ENCODE measurements at regions not wholly inside any gene's neighbourhood (a gene's known extent, or its start where the extent isn't known, plus 50 kb on each side); places are given as distances from the start of the nearest gene placed in this dataset.

DNA sequence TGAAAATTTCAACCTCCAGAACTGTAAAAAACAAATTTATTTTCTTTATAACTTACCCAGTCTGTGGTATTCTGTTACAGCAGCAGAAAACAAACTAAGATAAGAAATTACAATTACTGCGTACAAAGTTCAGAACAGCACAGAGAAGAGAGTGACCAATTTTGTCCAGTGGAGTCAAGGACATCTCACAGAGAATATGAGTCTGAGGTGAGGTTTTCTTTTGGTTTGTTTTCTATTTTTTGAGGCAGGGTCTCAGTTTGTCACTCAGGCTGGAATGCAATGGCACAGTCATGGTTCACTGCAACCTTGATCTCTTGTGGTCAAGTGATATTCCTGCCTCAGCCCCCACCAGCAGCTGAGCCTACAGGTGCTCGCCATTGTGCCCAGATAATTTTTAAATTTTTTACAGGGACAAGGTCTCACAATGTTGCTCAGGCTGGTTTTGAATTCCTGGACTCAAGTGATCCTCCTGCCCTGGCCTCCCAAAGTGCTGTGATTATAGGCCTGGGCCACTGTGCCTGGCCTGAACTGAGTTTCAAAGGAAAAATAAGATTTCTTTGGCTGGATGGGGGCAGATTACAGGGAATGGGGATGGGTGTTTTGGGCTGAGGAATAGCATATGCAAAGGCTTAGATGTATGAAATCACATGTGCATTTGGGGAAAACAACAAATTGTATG is 201.1 kb upstream of the USP24 start:
- Mint-ChIP-seq H3K27me3 (no peaks in the 10 kb centered on the region), H3K4me3 (no peak overlapping the region), H3K36me3 (peaks cover 6% of the 10 kb centered on the region), H3K27ac (no peak overlapping the region), H3K9me3 (peaks cover 28% of the 10 kb centered on the region), H3K4me1 (ENCODE audit: unreplicated experiment) (peaks cover 33% of the 10 kb centered on the region)
- TF ChIP-seq, protein P1, sequence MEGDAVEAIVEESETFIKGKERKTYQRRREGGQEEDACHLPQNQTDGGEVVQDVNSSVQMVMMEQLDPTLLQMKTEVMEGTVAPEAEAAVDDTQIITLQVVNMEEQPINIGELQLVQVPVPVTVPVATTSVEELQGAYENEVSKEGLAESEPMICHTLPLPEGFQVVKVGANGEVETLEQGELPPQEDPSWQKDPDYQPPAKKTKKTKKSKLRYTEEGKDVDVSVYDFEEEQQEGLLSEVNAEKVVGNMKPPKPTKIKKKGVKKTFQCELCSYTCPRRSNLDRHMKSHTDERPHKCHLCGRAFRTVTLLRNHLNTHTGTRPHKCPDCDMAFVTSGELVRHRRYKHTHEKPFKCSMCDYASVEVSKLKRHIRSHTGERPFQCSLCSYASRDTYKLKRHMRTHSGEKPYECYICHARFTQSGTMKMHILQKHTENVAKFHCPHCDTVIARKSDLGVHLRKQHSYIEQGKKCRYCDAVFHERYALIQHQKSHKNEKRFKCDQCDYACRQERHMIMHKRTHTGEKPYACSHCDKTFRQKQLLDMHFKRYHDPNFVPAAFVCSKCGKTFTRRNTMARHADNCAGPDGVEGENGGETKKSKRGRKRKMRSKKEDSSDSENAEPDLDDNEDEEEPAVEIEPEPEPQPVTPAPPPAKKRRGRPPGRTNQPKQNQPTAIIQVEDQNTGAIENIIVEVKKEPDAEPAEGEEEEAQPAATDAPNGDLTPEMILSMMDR (conservative IDR thresholded peaks at IDR 0.05) = no peak
- DNase-seq (ENCODE audit: extremely low spot score, unreplicated experiment) = no peak

GRCh38 chr1:55413286-55413685 is 198.1 kb upstream of the USP24 start:
- Mint-ChIP-seq H3K36me3 (peaks cover 6% of the 10 kb centered on the region), H3K27me3 (no peaks in the 10 kb centered on the region), H3K4me3 (no peak overlapping the region), H3K27ac (no peak overlapping the region), H3K4me1 (ENCODE audit: unreplicated experiment) (peaks cover 11% of the 10 kb centered on the region), H3K9me3 (peaks cover 32% of the 10 kb centered on the region)
- TF ChIP-seq, protein P1 (conservative IDR thresholded peaks at IDR 0.05) = no peak
- no peak for DNase-seq (ENCODE audit: extremely low spot score, unreplicated experiment)

GRCh38 chr1:55412060-55412459 is 196.9 kb upstream of the USP24 start:
- DNase-seq (ENCODE audit: extremely low spot score, unreplicated experiment) = no peak
- peaks cover 11% of the 10 kb centered on the region for H3K4me1 Mint-ChIP-seq (ENCODE audit: unreplicated experiment)
- no peak overlapping the region for H3K27ac Mint-ChIP-seq
- H3K4me3 Mint-ChIP-seq = no peak overlapping the region
- peaks cover 32% of the 10 kb centered on the region for H3K9me3 Mint-ChIP-seq
- TF ChIP-seq, protein P1 (conservative IDR thresholded peaks at IDR 0.05) = no peak
- no peaks in the 10 kb centered on the region for H3K27me3 Mint-ChIP-seq
- peaks cover 6% of the 10 kb centered on the region for H3K36me3 Mint-ChIP-seq

DNA sequence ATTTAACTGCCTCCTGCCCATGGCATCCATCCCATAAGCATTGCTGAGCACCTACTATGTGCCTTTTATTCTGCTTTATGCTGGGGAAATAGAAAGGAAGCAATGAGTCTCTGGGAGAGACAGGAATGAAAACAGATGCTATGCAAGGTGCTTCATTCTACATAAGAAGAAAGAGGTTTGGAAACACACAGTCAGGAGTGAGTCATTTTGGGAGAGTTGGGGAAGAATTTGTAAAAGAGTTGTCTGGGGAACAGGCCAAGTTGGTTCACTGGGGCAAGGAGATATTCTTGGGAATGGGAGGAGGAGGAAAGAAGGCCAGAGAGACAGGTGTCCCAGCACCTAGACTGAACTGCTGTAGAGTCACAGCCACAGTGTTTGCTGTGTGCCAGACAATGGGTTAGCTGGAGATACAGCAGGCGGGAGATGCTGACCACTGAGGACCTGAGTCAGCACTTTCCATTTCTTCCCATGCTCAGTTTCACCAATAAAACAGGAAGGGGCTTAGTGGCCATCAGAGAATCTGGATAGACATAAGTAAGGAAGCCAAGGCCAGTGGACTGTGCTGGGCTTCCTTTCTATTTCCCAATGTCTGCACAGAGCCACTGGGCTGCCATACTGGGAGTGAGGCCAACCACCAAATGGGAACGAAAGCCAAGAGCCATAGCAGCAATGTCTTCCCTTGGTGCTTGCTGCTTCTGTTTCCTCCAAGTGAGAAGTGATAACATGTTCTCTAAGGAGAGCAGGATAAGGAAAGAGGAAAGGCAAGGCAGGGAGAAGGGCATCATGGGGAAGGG is 187.7 kb upstream of the USP24 start:
- H3K27me3 Mint-ChIP-seq = peaks cover 3% of the 10 kb centered on the region
- no peaks in the 10 kb centered on the region for H3K9me3 Mint-ChIP-seq
- DNase-seq (ENCODE audit: extremely low spot score, unreplicated experiment) = no peak
- TF ChIP-seq, protein P1 (conservative IDR thresholded peaks at IDR 0.05) = no peak
- H3K27ac Mint-ChIP-seq = no peak overlapping the region
- peaks cover 8% of the 10 kb centered on the region for H3K4me1 Mint-ChIP-seq (ENCODE audit: unreplicated experiment)
- no peak overlapping the region for H3K4me3 Mint-ChIP-seq
- no peaks in the 10 kb centered on the region for H3K36me3 Mint-ChIP-seq

DNA sequence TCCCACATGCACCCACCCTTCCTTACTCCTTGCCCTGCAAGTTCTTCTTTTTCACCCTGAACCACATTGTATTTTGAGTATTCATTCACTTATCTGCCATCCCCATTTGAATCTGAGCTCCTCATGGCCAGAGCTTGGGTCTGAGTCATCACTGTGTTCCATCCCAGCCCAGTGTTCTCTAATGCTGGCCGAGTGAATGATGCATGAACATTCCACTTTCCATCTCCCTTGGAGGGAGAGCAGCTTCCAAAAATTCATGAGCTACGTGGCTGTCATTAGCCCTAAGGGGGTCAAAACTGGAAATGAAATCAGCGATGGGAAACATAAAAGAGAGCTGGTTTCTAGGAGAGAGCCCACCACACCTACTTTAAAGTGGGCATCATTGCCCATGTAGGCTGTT is 187.0 kb upstream of the USP24 start:
- no peak overlapping the region for H3K4me3 Mint-ChIP-seq
- peaks cover 8% of the 10 kb centered on the region for H3K4me1 Mint-ChIP-seq (ENCODE audit: unreplicated experiment)
- TF ChIP-seq, protein P1 (conservative IDR thresholded peaks at IDR 0.05) = no peak
- DNase-seq (ENCODE audit: extremely low spot score, unreplicated experiment) = no peak
- peaks cover 3% of the 10 kb centered on the region for H3K27me3 Mint-ChIP-seq
- H3K27ac Mint-ChIP-seq = no peak overlapping the region
- H3K9me3 Mint-ChIP-seq = no peaks in the 10 kb centered on the region
- H3K36me3 Mint-ChIP-seq = no peaks in the 10 kb centered on the region
